OCI-LY1 (cell line): ENCODE measurements at regions not wholly inside any gene's neighbourhood (a gene's known extent, or its start where the extent isn't known, plus 50 kb on each side); places are given as distances from the start of the nearest gene placed in this dataset.

ENCODE experiments used
- H2AFZ ChIP-seq: fragments of 200-600 bp; sonication (generic), shearing (Covaris generic); 2 replicates; pipeline ENCODE4 v1.6.0; 2014; ENCODE audit warnings: antibody characterized with exemption, mild to moderate bottlenecking, low read length
- H3F3A ChIP-seq: fragments of 200-600 bp; sonication (generic), shearing (Covaris generic); 2 replicates; pipeline ENCODE4 v1.6.0; 2014; ENCODE audit warnings: mild to moderate bottlenecking, antibody characterized with exemption, low read length, moderate library complexity; ENCODE audit not compliant: insufficient read depth
- H3K27ac ChIP-seq: fragments of 200-600 bp; sonication (generic); 2 replicates; pipeline ENCODE4 v1.5.1; 2014; ENCODE audit warnings: low read length, mixed run types, mild to moderate bottlenecking, low read depth; ENCODE audit not compliant: poor library complexity, severe bottlenecking
- H3K27me3 ChIP-seq: fragments of 200-600 bp; sonication (generic); 2 replicates; pipeline ENCODE4 v1.6.0; 2014; ENCODE audit warnings: antibody characterized with exemption, mild to moderate bottlenecking, low read length, moderate library complexity; ENCODE audit not compliant: insufficient read depth
- H3K36me3 ChIP-seq: fragments of 200-600 bp; sonication (generic); 2 replicates; pipeline ENCODE4 v1.6.1; 2014; ENCODE audit warnings: mild to moderate bottlenecking, antibody characterized with exemption, low read length, moderate library complexity, mixed read lengths; ENCODE audit not compliant: insufficient read depth
- H3K4me1 ChIP-seq: fragments of 200-600 bp; sonication (generic); 2 replicates; pipeline ENCODE4 v1.5.1; 2014; ENCODE audit warnings: mild to moderate bottlenecking, low read length, moderate library complexity; ENCODE audit not compliant: insufficient read depth, severe bottlenecking
- H3K4me2 ChIP-seq: fragments of 200-600 bp; sonication (generic), shearing (Covaris generic); 2 replicates; pipeline ENCODE4 v1.6.1; 2014; ENCODE audit warnings: low read length
- H3K4me3 ChIP-seq: fragments of 200-600 bp; sonication (generic); 2 replicates; pipeline ENCODE4 v1.5.1; 2014; ENCODE audit warnings: low read length, low read depth, mild to moderate bottlenecking, mixed read lengths; ENCODE audit not compliant: poor library complexity, severe bottlenecking
- H3K79me2 ChIP-seq: fragments of 200-600 bp; shearing (Covaris generic); 2 replicates; pipeline ENCODE4 v1.6.1; 2016; ENCODE audit warnings: mixed run types, low read length, mixed read lengths; ENCODE audit not compliant: insufficient read depth
- H3K9ac ChIP-seq: fragments of 200-600 bp; sonication (generic), shearing (Covaris generic); 2 replicates; pipeline ENCODE4 v1.6.1; 2014; ENCODE audit warnings: mild to moderate bottlenecking, low read length, mixed read lengths
- H3K9me2 ChIP-seq: fragments of 200-600 bp; sonication (generic), shearing (Covaris generic); 2 replicates; pipeline ENCODE4 v1.6.1; 2014; ENCODE audit warnings: low read depth, mild to moderate bottlenecking, low read length, mixed read lengths
- H3K9me3 ChIP-seq: fragments of 200-600 bp; shearing (Covaris generic); 2 replicates; pipeline ENCODE4 v1.6.1; 2014; ENCODE audit warnings: low read length, mixed read lengths
- H4K20me1 ChIP-seq: fragments of 200-600 bp; sonication (generic), shearing (Covaris generic); 2 replicates; pipeline ENCODE4 v1.6.0; 2016; ENCODE audit warnings: mild to moderate bottlenecking, low read length; ENCODE audit not compliant: insufficient read depth
- CTCF ChIP-seq: fragments of 200-600 bp; sonication (generic), shearing (Covaris generic); IDR thresholded peaks from 2 replicates; pipeline ENCODE4 v1.5.1; 2017; ENCODE audit warnings: mild to moderate bottlenecking, antibody characterized with exemption, low read length, moderate library complexity, mixed read lengths
- EZH2 ChIP-seq: fragments of 200-600 bp; sonication (generic), shearing (Covaris generic); IDR thresholded peaks from 2 replicates; pipeline ENCODE4 v1.8.0; 2017; ENCODE audit warnings: borderline replicate concordance, mixed run types, mild to moderate bottlenecking, antibody characterized with exemption, low read length, moderate library complexity, mixed read lengths

GRCh38 chr13:57558051-57558467, 73.5 kb upstream of the PCDH17 start:
- Histone ChIP-seq H3K4me1 (no peaks in the 10 kb centered on the region), H3K9me2 (no peaks in the 10 kb centered on the region), H3K9me3 (no peaks in the 10 kb centered on the region), H3K4me3 (no peak overlapping the region), H3K27ac (no peak overlapping the region), H4K20me1 (no peaks in the 10 kb centered on the region), H2AFZ (no peak overlapping the region), H3K4me2 (no peak overlapping the region), H3F3A (no peaks in the 10 kb centered on the region), H3K79me2 (no peaks in the 10 kb centered on the region), H3K9ac (no peak overlapping the region), H3K36me3 (no peaks in the 10 kb centered on the region), H3K27me3 (no peaks in the 10 kb centered on the region)
- TF ChIP-seq EZH2 (no peak), CTCF (peak; percentile 47; the same call in 1 of the 2 replicates)

- Histone ChIP-seq H3K4me1 (peaks cover 2% of the 10 kb centered on the region), H2AFZ (no peak overlapping the region), H3K36me3 (no peaks in the 10 kb centered on the region), H3K27me3 (no peaks in the 10 kb centered on the region), H3K79me2 (no peaks in the 10 kb centered on the region), H3F3A (no peaks in the 10 kb centered on the region), H3K9me3 (no peaks in the 10 kb centered on the region), H3K27ac (no peak overlapping the region), H3K4me3 (no peak overlapping the region), H3K9ac (no peak overlapping the region), H4K20me1 (no peaks in the 10 kb centered on the region), H3K4me2 (no peak overlapping the region), H3K9me2 (no peaks in the 10 kb centered on the region)
- TF ChIP-seq EZH2, result no peak
- TF ChIP-seq CTCF, result no peak
Observed at GRCh38 chr13:57568865-57569264, 62.7 kb upstream of the PCDH17 start.

- Histone ChIP-seq H2AFZ (no peak overlapping the region), H3K9ac (no peak overlapping the region), H3K9me3 (no peaks in the 10 kb centered on the region), H3K36me3 (no peaks in the 10 kb centered on the region), H3K4me1 (peaks cover 2% of the 10 kb centered on the region), H3K9me2 (no peaks in the 10 kb centered on the region), H4K20me1 (no peaks in the 10 kb centered on the region), H3K4me3 (no peak overlapping the region), H3K27ac (no peak overlapping the region), H3K27me3 (no peaks in the 10 kb centered on the region), H3K79me2 (no peaks in the 10 kb centered on the region), H3K4me2 (no peak overlapping the region), H3F3A (no peaks in the 10 kb centered on the region)
- TF ChIP-seq CTCF, result no peak
Observed at GRCh38 chr13:57569986-57570385, 61.6 kb upstream of the PCDH17 start.
